Erythroblast (primary cell): ENCODE measurements at regions not wholly inside any gene's neighbourhood (a gene's known extent, or its start where the extent isn't known, plus 50 kb on each side); places are given as distances from the start of the nearest gene placed in this dataset.

Experiments used
- GATA1 ChIP-seq: IDR thresholded peaks from 2 replicates; pipeline ENCODE4 v1.6.1; 2011; ENCODE audit warnings: low read depth, mild to moderate bottlenecking, control low read depth, low read length, moderate library complexity
- POLR2A ChIP-seq: IDR thresholded peaks from 2 replicates; pipeline ENCODE4 v1.6.1; 2011; ENCODE audit warnings: mild to moderate bottlenecking, low read length

DNA sequence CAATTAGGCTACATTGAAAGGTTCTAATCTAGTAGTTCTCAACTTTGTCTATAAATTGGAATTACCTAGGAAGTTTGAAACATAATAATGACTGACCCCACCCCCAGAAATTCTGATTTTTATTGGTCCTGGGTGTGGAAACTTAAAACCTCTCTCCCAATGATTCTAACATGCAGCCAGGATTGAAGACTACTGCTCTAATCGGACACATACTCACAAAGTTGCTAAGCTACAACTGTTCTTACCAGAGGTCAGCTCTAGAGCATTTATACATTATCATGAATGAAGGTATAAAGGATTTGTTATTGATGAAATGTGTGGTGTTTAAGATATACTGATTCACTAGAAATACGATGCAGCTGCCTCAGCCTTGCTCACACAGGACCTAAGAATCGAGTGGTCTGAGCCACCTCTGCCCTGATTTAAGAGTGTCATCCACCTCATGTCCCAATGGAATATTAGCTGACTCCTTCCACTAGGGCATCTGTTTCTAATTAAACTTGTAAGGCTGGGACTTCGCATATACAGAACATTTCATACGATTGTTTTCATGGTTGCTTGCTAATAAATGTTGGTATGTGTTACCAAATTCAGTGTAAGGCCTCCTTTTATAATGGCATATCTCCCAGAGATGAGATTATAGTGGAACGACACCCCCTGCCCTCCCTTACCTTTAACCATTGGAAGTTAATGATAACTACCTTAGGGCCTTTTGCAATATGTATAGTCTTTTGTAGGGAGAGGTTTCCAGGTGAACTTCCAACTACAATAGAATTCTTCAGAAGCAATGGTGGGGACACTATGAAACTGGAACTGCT is 410.8 kb upstream of the PDE3A start:
- TF ChIP-seq POLR2A (no peak), GATA1 (no peak)
